HG03565 (cell line): ENCODE measurements at regions not wholly inside any gene's neighbourhood (a gene's known extent, or its start where the extent isn't known, plus 50 kb on each side); places are given as distances from the start of the nearest gene placed in this dataset.
"Not testable (repeated sequence)": the region's sequence is repeated elsewhere in the genome, so short reads cannot be mapped to it uniquely, and the experiment has no call there.

Source experiments
- ATAC-seq: cut with Tn5 transposase; IDR thresholded peaks from one replicate; pipeline ENCODE4 v1.9.1; 2021; ENCODE audit warnings: mild to moderate bottlenecking, moderate library complexity; ENCODE audit not compliant: unreplicated experiment

DNA sequence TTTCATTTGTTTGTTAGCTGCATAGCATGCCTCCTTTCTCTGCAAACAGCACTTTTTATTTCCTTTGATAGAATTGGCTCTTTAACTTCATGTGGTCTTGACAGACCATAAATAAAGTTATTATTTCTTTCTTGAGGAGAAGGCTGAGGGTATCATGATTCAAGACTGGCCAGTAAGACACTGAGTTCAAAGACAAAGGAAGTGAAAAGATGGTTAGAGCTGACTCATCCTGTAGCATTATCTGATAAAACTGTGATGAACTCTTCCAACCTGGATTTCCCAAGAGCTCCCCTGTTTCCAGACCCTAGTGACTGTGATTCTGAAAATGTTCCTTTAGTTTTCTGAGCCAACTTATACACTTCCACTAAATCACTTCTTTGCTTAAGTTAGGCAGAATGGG lies 179.3 kb upstream of the FAT3 start:
- no peak for ATAC-seq

DNA sequence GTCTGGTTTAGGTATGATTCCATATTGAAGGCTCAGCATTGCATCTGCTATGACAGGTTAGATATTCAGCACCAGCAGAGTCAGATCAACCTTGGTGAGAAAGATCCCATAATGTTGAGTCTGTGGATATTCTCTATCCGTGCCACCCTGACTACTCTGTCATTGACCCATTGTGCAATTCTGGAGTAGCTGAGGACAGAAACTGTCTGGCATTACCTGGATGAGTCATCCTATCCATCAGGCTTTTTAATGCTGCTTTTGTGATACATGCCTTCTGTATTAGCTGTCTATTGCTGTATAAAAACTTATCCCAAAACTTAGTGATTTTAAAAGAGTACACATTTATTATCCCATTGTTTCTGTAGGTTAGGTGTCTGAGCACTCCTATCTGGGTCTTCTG lies 189.1 kb upstream of the FAT3 start:
- no peak for ATAC-seq

DNA sequence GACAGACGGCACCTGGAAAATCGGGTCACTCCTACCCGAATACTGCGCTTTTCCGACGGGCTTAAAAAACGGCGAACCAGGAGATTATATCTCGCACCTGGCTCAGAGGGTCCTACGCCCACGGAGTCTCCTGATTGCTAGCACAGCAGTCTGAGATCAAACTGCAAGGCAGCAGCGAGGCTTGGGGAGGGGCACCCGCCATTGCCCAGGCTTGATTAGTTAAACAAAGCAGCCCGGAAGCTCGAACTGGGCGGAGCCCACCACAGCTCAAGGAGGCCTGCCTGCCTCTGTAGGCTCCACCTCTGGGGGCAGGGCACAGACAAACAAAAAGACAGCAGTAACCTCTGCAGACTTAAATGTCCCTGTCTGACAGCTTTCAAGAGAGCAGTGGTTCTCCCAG lies 197.5 kb upstream of the FAT3 start:
- ATAC-seq: not testable (repeated sequence)

DNA sequence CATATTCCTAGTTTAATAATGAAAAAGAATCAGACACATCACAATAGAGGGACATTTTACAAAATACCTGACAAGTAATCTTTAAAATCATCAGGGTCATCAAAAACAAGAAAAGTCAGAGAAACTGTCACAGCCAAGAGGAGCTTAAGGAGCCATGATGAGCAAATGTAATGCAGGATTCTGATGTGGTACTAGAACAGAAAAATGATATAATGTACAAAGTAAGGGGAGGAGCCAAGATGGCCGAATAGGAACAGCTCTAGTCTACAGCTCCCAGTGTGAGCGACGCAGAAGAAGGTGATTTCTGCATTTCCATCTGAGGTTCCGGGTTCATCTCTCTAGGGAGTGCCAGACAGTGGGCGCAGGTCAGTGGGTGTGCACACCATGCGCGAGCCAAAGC lies 198.0 kb upstream of the FAT3 start:
- no peak for ATAC-seq

DNA sequence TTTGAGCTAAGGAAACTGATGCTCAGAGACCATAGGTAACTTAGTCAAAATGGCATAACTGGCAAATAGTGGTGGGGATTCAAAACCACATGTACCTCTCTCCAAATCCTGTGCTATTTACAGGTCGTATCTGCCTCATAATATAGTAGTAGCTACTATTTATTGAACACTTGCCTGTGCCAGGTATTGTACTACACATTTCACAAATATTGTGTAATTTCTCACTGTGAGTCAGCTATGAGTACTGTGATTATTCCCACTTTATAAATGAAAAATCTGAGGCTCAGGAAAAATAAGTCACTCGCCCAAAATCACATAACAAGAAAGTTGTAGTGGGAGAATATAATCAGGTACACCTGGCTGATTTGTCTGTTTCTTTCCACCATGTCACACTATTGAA lies 199.8 kb upstream of the FAT3 start:
- ATAC-seq: no peak

DNA sequence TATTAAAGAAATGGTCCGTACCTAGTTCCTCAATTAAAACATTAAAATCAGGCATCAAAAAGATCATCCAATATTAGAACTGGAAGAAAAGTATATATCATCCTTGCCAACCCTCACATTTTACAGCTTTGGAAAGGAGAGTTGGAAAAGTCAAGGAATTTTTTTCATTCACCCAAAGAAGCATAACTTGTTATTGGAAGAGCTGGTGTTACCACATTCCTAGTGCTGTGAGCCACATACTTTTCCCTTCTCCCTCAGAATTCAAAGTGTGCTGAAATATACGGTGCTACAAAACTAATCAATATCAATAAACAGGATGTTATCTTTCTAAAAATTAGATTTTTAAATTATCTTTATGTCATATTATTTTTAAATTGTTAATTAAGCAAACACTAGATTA lies 202.1 kb upstream of the FAT3 start:
- ATAC-seq: no peak

DNA sequence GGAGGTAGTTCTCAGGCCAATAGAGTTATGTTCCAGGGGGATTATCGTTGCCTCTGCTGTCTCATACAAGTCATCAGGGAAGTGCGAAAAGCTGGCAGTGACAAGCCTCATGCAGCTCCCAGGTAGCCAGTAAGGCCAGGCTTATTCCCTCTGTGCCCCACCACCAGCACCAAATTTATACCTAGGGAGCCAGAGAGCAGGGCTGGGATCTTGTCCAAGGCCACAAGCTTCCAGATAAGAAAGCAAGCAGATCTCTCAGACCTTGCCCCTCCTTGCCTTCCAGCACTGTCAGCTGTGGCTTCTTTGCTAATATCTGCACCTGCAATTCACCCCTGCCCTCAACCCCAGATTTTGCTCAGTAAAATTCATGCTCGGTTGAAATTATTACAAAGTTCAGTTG lies 206.3 kb upstream of the FAT3 start:
- ATAC-seq: no peak

DNA sequence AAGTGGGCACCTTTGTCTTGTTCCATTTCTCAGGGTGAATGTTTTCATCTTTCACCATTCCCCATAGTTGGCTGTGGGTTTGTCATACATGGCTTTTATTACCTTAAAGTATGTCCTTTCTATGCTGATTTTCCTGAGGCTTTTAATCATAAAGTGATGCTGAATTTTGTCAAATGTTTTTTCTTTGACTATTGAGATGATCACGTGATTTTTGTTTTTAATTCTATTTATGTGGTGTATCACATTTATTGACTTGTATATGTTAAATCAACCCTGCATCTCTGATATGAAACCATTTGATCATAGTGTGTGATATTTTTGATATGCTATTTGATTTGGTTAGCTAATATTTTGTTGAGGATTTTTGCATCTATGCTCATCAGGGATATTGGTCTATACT lies 216.4 kb upstream of the FAT3 start:
- ATAC-seq: no peak

DNA sequence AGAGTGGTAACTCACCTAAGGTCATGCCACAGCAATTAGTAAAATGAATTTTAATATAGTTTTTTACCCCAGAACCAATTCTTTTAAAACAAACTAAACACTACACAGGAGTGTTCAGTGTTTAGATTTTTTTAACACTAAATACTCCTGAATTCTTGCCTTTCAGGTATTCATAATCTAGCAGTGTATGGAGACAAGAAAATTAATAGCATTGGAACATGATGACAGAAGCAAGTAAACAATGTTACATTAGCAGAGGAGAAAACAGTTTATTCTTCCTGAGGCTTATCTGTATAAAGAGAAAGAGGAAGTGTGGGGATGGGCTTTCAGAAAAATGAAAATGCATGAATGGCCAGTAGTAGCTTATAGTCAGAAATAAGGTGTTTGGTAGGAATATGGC lies 222.1 kb upstream of the FAT3 start:
- no peak for ATAC-seq

DNA sequence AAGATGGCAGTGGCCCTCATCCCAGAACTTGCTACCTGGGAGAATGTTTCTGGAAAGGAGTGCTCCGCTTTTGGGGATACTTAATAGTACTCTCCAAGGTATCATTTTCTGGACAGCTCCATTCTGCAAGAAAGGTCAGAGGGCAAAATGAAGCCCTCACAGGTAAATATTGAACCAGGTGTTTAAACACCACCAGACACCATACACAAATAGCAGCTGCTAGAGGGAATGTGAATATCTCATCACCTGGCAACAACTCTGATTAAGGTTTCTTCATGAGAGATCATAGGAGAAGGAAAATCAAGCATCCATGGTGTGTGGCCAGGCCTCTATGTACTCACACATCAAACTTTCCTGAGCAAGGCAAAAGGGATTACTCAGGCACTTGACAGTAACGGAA lies 226.1 kb upstream of the FAT3 start:
- no peak for ATAC-seq

DNA sequence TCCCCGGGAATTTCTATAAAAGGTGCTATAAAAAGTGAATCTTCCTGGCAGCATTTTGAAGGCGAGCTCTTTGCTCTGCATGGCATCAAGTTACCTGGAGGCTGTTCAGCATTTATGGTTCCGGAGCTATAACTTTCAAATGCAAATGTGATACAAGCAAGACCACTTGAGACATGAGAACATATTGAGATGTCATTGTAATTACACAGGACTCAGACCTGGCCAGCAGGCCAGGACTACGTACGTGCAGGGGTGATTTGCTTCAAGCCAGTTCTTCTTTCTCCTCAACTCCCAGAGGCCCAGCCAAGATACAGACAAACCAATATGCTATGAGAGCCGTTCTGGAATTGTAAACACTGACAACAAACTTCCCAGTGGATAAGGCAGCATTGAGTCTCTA lies 227.4 kb upstream of the FAT3 start:
- ATAC-seq: no peak

DNA sequence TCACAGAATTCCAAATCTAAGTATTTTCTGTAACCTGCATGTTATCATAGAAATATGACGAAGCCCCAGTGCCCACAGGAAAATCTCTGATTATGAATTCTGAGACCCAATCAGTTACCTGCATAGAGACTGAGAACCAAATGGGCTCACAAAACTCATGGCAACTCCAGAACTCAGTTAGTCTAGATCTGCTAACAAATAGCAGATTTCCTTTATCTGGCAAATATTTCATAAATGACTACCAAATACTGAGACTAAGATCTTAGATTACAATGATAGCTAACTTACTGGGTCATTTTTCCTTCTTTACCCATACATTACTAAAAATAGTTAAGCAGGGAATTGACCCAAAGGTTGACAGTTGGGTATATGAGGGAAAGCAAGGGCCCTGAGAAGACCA lies 228.1 kb upstream of the FAT3 start:
- no peak for ATAC-seq

DNA sequence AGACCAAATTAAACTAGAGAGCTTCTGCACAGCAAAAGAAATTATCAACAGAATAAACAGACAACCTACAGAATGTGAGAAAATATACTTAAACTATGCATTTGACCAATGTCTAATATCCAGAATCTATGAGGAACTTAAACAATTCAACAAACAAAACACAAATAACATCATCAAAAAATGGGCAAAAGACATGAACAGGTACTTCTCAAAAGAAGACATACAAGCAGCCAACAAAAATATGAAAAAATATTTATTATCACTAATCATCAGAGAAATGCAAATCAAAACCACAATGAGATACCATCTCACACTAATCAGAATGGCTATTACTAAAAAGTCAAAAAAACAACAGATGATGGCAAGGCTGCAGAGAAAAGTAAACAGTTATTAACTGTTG lies 236.2 kb upstream of the FAT3 start:
- ATAC-seq: not testable (repeated sequence)

DNA sequence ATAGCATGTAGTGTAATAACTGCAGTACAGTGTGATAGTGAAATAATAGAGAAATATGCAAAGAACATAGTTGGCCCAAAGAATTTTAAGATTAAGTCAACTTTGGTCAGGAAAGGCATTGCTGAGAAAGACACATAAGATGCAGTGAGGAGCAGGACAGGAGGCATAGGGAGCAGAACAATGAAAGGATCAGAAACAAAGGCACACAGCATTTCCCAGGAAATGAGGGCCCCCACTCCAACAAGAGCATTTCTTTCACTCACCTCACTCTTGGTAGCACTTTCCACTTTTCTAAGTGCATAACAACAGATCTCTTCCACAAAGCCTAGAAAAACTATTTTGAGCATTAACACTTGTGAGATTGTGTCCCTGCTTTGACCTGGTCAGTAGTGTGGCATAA lies 238.4 kb upstream of the FAT3 start:
- no peak for ATAC-seq

DNA sequence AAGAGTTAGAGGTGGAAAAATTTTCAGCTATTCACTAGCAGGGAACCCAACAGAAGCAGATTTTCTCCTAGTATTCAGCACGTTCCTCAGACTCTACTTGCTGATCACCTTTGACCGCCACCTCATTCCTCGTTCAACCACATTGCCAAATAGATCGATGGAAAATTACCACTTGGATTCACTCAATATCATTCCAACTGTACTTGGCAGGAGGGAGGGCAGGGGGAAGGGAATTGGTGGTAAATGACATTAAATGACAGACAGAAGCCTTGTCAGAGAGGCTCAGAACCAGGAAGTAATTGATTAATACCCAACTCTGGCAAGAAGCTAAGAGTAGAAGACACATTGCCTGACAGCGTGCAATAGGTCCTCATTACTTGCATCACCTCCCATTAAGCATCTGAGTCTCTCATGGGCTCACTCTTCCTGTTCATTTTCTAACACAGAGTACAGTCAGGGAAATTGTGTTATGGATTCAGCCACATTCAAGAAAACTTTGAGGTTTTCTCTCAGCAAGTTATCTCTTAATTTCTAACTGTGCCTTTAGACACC lies 240.5 kb upstream of the FAT3 start:
- no peak for ATAC-seq

DNA sequence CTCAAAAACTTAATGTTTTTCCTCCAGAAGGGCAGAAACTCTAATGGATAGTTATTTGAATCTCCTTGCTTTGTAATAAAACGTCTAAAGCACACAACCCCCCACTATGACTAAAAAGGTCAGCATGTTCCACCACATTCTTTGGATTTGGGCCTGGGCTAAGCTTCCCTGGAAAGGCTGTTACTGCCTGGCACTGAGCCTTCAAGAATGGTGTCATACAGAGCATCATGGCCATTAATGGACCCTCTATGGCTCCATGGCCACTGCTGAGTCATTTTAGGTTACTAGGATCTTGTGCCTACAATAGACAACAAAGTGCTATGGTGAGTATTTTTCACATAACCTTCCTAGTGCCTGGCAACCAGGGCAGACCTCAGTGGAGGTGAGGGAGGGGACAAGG lies 242.6 kb upstream of the FAT3 start:
- no peak for ATAC-seq

DNA sequence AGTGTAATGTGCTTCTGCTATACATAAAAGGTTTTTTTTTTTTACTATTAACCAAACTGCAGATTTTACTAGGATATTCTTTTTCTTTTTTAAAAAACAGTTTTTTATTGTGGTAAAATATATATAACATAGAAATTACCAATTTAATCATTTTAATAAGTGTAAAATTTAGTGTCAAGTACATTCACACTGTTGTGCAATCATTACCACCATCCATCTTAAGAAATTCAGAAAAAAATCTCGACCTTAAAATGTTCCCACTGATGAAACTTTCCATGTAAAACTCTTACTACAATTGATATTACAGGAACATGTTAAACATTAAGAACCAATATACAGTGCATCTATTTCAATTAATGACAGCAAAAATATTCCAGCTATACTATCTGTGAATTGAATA lies 244.8 kb upstream of the FAT3 start:
- ATAC-seq: no peak

DNA sequence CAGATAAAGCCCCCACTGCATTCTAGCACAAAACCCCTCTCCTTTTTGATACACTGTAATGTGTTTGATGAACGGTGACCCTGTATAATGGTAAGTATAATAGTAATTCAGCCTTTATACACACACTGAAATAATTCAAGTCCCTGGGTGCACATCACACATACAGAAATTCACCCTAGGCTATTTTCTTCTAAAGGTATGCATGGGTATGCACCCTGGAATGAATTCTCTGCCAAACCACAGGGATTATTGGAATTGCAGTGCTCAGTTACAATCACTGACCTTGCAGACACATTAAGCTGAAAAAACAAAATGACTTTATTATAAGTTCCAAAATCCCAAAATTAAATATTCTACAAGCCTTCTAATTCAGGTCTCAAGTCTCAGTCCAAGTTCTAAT lies 245.9 kb upstream of the FAT3 start:
- no peak for ATAC-seq

DNA sequence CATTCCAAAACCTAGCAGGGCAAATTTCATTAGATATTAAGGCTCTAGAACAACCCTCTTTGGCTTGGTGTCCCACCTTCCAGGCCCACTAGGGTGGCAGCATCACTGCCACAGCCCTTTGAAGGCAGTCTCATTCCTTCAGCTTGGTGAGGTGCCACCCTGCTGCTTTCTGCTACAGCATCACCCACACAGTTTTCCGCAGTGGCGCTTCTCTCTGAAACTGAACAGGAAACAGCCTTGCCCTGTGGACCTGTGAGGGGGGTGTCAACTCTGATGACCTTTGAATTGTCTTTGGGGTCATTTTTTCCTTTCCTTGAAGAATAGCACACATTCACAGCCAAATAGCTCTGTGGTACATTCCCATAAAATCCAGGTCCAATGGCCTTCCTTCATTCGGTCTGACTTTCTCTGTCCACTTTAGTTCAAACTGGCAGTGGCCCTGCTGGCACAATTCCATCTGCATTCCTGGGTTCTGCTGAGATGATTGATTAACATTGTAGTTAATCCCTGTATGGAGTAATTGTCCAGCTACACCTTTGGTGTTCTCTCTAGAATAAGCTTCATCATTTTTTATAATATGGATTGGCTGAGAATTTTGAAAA lies 251.9 kb upstream of the FAT3 start:
- no peak for ATAC-seq

DNA sequence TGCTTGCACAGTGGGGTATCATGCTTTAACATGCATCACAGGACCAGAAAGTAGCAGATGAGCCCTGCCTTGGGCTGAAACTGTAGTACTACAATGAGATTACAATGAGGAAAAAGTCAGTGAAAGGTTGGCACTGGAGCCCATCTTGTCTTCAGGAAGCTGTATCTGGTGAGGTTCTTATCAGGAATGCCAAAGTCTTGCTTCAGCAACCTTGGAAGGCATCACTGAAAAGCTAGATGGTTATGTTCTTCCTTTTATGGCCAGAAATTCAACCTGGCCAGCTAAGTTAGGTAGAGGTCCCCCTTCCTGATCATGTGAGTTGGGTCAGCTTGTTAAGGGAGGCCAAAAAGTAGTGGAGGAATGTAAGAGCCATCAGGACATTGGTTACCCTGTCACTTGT lies 254.0 kb upstream of the FAT3 start:
- no peak for ATAC-seq

DNA sequence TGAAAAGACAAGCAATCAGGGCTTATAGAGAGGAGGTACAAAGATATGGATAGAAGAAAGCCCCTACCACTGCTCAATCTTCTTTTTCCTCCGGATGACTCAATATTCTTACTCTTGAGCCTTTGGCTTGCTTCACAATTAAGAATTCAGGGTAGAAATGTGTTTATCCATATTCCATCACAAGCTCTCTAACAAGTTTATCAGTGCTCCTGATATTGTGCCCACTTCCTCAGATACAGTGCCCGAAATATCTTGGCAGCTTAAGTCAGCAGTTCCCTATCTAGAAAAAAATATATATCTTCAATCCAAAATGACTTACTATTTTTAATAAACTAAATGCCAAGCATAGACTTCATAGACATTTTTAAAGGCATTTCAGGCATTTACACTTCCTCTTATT lies 255.1 kb upstream of the FAT3 start:
- ATAC-seq: no peak

DNA sequence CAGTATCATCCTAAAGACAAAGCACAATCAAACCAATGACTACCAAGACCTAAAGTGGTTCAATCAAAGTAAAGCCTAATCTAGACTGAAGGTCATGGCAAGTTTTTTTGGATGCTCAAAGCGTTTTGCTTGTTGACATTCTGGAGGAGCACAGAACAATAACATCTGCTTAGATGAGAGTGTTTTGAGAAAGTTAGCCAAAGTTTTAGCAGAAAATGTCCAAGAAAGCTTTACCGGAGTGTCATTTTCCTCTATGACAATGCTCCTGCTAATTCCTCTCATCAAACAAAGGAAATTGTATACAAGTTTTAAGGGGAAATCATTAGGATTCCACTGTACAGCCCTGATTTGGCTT lies 256.9 kb upstream of the FAT3 start:
- ATAC-seq: no peak

DNA sequence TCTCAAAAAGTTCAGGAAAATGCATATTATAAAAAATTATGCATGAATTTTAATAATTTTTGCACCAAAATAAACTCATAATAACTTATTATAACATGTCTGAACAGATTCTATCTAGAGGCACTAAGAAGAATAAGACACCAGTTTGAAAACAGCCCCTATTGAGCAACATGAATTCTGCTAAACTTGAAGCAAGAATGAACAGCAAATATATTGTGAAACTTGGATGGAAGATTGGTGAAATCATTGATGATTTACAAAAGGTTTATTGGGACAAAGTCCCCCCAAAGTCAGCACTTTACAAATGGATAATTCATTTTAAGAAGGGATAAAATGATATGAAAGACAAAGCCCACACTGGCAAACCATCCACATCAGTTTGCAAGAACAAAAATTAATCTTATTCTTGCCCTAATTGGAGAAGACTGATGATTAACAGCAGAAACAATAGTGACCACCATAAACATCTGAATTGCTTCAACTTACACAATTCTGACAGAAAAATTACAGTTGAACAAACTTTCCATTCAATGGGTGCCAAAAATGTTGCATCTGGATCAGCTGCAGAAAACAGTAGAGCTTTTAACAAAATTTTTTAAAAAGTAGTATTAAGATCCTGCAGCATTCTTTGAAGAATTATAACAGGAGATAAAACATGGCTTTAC lies 257.5 kb upstream of the FAT3 start:
- ATAC-seq: no peak
